ENCODE measurements at regions not wholly inside any gene's neighbourhood (a gene's known extent, or its start where the extent isn't known, plus 50 kb on each side); places are given as distances from the start of the nearest gene placed in this dataset.

- no peak for TF ChIP-seq CTCF (IDR thresholded peaks at IDR 0.05; ENCODE audit: unreplicated experiment)
- Mint-ChIP-seq H3K9me3 (ENCODE audit: low read depth, unreplicated experiment) (no peaks in the 10 kb centered on the region), H3K27me3 (ENCODE audit: unreplicated experiment) (peaks cover 32% of the 10 kb centered on the region), H3K36me3 (ENCODE audit: insufficient read depth, unreplicated experiment) (no peaks in the 10 kb centered on the region), H3K4me3 (ENCODE audit: low read depth, unreplicated experiment) (no peak overlapping the region), H3K27ac (ENCODE audit: unreplicated experiment) (no peak overlapping the region), H3K4me1 (ENCODE audit: low read depth, unreplicated experiment) (no peaks in the 10 kb centered on the region)
- no peak for DNase-seq
- intact Hi-C loops (cut with micrococcal nuclease; ENCODE audit: unreplicated experiment), result no loop called here
- BruUV-seq (replicated peaks), result no TSS peak
- CTCF ChIA-PET, result no interaction called here
Observed at GRCh38 chr10:43702213-43702935, 53.7 kb upstream of the ZNF32 start.

GRCh38 chr10:43701295-43701694 lies 52.6 kb upstream of the ZNF32 start:
- Mint-ChIP-seq H3K4me1 (ENCODE audit: low read depth, unreplicated experiment) (no peaks in the 10 kb centered on the region), H3K27ac (ENCODE audit: unreplicated experiment) (no peak overlapping the region), H3K9me3 (ENCODE audit: low read depth, unreplicated experiment) (no peaks in the 10 kb centered on the region), H3K4me3 (ENCODE audit: low read depth, unreplicated experiment) (no peak overlapping the region), H3K27me3 (ENCODE audit: unreplicated experiment) (peaks cover 32% of the 10 kb centered on the region), H3K36me3 (ENCODE audit: insufficient read depth, unreplicated experiment) (no peaks in the 10 kb centered on the region)
- BruUV-seq (replicated peaks), result no TSS peak
- no peak for DNase-seq
- CTCF ChIA-PET, result no interaction called here
- no peak for TF ChIP-seq CTCF (IDR thresholded peaks at IDR 0.05; ENCODE audit: unreplicated experiment)
- intact Hi-C loops (cut with micrococcal nuclease; ENCODE audit: unreplicated experiment), result no loop called here

- CTCF ChIA-PET, result no interaction called here
- Mint-ChIP-seq H3K4me1 (ENCODE audit: low read depth, unreplicated experiment) (no peaks in the 10 kb centered on the region), H3K27ac (ENCODE audit: unreplicated experiment) (no peak overlapping the region), H3K4me3 (ENCODE audit: low read depth, unreplicated experiment) (no peak overlapping the region), H3K27me3 (ENCODE audit: unreplicated experiment) (peaks cover 32% of the 10 kb centered on the region), H3K9me3 (ENCODE audit: low read depth, unreplicated experiment) (no peaks in the 10 kb centered on the region), H3K36me3 (ENCODE audit: insufficient read depth, unreplicated experiment) (no peaks in the 10 kb centered on the region)
- BruUV-seq (replicated peaks), result no TSS peak
- intact Hi-C loops (cut with micrococcal nuclease; ENCODE audit: unreplicated experiment), result no loop called here
- DNase-seq, result no peak
- no peak for TF ChIP-seq CTCF (IDR thresholded peaks at IDR 0.05; ENCODE audit: unreplicated experiment)
Observed at GRCh38 chr10:43700306-43700705, 51.6 kb upstream of the ZNF32 start.

- H3K9me3 Mint-ChIP-seq (ENCODE audit: low read depth, unreplicated experiment), result no peaks in the 10 kb centered on the region
- BruUV-seq (replicated peaks), result no TSS peak
- no peaks in the 10 kb centered on the region for H3K36me3 Mint-ChIP-seq (ENCODE audit: insufficient read depth, unreplicated experiment)
- intact Hi-C loops (cut with micrococcal nuclease; ENCODE audit: unreplicated experiment), result no loop called here
- DNase-seq, result no peak
- no peak overlapping the region for H3K27ac Mint-ChIP-seq (ENCODE audit: unreplicated experiment)
- no peaks in the 10 kb centered on the region for H3K4me1 Mint-ChIP-seq (ENCODE audit: low read depth, unreplicated experiment)
- no peak overlapping the region for H3K4me3 Mint-ChIP-seq (ENCODE audit: low read depth, unreplicated experiment)
- peaks cover 27% of the 10 kb centered on the region for H3K27me3 Mint-ChIP-seq (ENCODE audit: unreplicated experiment)
- CTCF ChIA-PET, result no interaction called here
- no peak for TF ChIP-seq CTCF (IDR thresholded peaks at IDR 0.05; ENCODE audit: unreplicated experiment)
Observed at GRCh38 chr10:43699516-43699915, 50.8 kb upstream of the ZNF32 start.

All from Calu3 (cell line).